ENCODE measurements at regions not wholly inside any gene's neighbourhood (a gene's known extent, or its start where the extent isn't known, plus 50 kb on each side); places are given as distances from the start of the nearest gene placed in this dataset.

DNA sequence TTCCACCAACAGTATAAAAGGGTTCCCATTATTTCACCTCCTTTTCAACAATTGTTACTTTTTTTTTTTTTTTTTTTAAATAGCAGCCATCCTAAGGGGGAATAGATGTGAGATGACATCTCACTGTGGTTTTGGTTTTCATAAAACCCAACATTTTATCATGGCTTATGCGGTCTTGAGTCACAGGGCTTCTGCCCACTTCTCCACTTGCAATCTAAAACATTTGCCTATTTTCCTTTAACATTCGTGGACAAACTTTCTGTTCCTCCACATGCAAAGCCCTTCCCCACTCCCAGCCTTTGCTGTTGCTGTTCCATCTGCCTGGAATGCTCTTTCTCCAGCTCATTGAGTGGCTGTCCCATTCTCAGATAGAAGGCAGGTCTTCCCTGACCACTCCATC is 239.7 kb upstream of the KCNK2 start:
- H3K4me3 ChIP-seq (replicated peaks in 1 of 3; ENCODE audit: insufficient read depth in 1 of 3, low read depth in 2 of 3, low read length in 3 of 3) = no peak overlapping the region
- no peak for FAIRE-seq

More for the DNA sequence above, 239.7 kb upstream of the KCNK2 start:
- H3K9ac ChIP-seq (ENCODE audit: insufficient read depth, low read depth, low read length) = no peak overlapping the region
- peaks cover 0 to 2% of the 10 kb centered on the region in 2 experiments; a peak in 1 of 5 replicates for H3K27me3 ChIP-seq (ENCODE audit: control insufficient read depth in 1 of 2, insufficient read depth in 2 of 2, low read length in 2 of 2)
- no peak overlapping the region for H3K4me2 ChIP-seq (ENCODE audit: low read depth, low read length)
- no peak for ATAC-seq
- CTCF ChIA-PET (ENCODE audit: low intra/inter-chr PET ratio, low total read pairs) = no interaction called here
- no peaks in the 10 kb centered on the region for H3K9me3 ChIP-seq (ENCODE audit: low read length)
- H3K4me1 ChIP-seq (ENCODE audit: insufficient read depth, low read length) = no peaks in the 10 kb centered on the region
- H3K27ac ChIP-seq (ENCODE audit: extremely low read length, insufficient read depth, low read length) = no peak overlapping the region
- intact Hi-C loops (cut with micrococcal nuclease; ENCODE audit: unreplicated experiment) (no loop called here), in situ Hi-C loops (cut with HindIII; ENCODE audit: extremely low pct_ligation_motif_present, low pct_unique_long_range_greater_than_20kb) (no loop called here)
- no peak overlapping the region for H2AFZ ChIP-seq (ENCODE audit: low read length)
- POLR2A ChIA-PET = no interaction called here
- no peaks in the 10 kb centered on the region for H3K79me2 ChIP-seq (ENCODE audit: insufficient read depth, low read length)
- TF ChIP-seq YEATS2 (CRISPR knock-in tag; IDR thresholded peaks at IDR 0.05; ENCODE audit: borderline replicate concordance) (no peak), ZNF816 (CRISPR knock-in tag; IDR thresholded peaks at IDR 0.05; ENCODE audit: borderline replicate concordance) (no peak), ZNF660 (CRISPR knock-in tag; IDR thresholded peaks at IDR 0.05; ENCODE audit: borderline replicate concordance, low read depth) (no peak), ZNF225 (CRISPR knock-in tag; IDR thresholded peaks at IDR 0.05) (no peak), ZBTB20 (CRISPR knock-in tag; IDR thresholded peaks at IDR 0.05; ENCODE audit: borderline replicate concordance, low read depth) (no peak), EED (CRISPR knock-in tag; IDR thresholded peaks at IDR 0.05) (no peak)
- TF ChIP-seq, protein P1, sequence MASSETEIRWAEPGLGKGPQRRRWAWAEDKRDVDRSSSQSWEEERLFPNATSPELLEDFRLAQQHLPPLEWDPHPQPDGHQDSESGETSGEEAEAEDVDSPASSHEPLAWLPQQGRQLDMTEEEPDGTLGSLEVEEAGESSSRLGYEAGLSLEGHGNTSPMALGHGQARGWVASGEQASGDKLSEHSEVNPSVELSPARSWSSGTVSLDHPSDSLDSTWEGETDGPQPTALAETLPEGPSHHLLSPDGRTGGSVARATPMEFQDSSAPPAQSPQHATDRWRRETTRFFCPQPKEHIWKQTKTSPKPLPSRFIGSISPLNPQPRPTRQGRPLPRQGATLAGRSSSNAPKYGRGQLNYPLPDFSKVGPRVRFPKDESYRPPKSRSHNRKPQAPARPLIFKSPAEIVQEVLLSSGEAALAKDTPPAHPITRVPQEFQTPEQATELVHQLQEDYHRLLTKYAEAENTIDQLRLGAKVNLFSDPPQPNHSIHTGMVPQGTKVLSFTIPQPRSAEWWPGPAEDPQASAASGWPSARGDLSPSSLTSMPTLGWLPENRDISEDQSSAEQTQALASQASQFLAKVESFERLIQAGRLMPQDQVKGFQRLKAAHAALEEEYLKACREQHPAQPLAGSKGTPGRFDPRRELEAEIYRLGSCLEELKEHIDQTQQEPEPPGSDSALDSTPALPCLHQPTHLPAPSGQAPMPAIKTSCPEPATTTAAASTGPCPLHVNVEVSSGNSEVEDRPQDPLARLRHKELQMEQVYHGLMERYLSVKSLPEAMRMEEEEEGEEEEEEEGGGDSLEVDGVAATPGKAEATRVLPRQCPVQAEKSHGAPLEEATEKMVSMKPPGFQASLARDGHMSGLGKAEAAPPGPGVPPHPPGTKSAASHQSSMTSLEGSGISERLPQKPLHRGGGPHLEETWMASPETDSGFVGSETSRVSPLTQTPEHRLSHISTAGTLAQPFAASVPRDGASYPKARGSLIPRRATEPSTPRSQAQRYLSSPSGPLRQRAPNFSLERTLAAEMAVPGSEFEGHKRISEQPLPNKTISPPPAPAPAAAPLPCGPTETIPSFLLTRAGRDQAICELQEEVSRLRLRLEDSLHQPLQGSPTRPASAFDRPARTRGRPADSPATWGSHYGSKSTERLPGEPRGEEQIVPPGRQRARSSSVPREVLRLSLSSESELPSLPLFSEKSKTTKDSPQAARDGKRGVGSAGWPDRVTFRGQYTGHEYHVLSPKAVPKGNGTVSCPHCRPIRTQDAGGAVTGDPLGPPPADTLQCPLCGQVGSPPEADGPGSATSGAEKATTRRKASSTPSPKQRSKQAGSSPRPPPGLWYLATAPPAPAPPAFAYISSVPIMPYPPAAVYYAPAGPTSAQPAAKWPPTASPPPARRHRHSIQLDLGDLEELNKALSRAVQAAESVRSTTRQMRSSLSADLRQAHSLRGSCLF (CRISPR knock-in tag; IDR thresholded peaks at IDR 0.05; ENCODE audit: borderline replicate concordance) = no peak
- TF ChIP-seq, protein P2, sequence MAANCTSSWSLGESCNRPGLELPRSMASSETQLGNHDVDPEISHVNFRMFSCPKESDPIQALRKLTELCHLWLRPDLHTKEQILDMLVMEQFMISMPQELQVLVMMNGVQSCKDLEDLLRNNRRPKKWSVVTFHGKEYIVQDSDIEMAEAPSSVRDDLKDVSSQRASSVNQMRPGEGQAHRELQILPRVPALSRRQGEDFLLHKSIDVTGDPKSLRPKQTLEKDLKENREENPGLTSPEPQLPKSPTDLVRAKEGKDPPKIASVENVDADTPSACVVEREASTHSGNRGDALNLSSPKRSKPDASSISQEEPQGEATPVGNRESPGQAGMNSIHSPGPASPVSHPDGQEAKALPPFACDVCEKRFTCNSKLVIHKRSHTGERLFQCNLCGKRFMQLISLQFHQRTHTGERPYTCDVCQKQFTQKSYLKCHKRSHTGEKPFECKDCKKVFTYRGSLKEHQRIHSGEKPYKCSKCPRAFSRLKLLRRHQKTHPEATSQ (CRISPR knock-in tag; IDR thresholded peaks at IDR 0.05; ENCODE audit: borderline replicate concordance) = no peak
- no peak for DNase-seq (ENCODE audit: low spot score)
- BruUV-seq (replicated peaks) = no TSS peak
- 52% methylated on average over 2 of the region's 2 CpGs for WGBS (ENCODE audit: low lambda C conversion rate)
- H4K20me1 ChIP-seq (ENCODE audit: insufficient read depth, low read length) = no peaks in the 10 kb centered on the region
- no peaks in the 10 kb centered on the region for H3K36me3 ChIP-seq (replicated peaks in 1 of 2; ENCODE audit: control insufficient read depth in 1 of 2, insufficient read depth in 2 of 2, low read length in 2 of 2)

Measured in HepG2 (cell line).